H9 (cell line): ENCODE measurements at regions not wholly inside any gene's neighbourhood (a gene's known extent, or its start where the extent isn't known, plus 50 kb on each side); places are given as distances from the start of the nearest gene placed in this dataset.
A peak's percentile ranks its signal among the peaks of the same experiment; 100 is the strongest.

Experiments used
- DNase-seq: peaks from one replicate; pipeline ENCODE4 v3.0.0-alpha.2; 2017
- H2AFZ ChIP-seq: one replicate; pipeline ENCODE4 v1.6.1; 2013; ENCODE audit warnings: mild to moderate bottlenecking, low read length, control low read depth, moderate library complexity
- H2AK5ac ChIP-seq: 2 replicates; pipeline ENCODE4 v1.6.1; 2013; ENCODE audit warnings: low read length, control low read depth, mixed read lengths; ENCODE audit not compliant: insufficient read length
- H2BK120ac ChIP-seq: one replicate; pipeline ENCODE4 v1.6.1; 2013; ENCODE audit warnings: low read depth, mild to moderate bottlenecking, low read length, control low read depth, inconsistent platforms; ENCODE audit not compliant: poor library complexity, severe bottlenecking
- H2BK12ac ChIP-seq: 2 replicates; pipeline ENCODE4 v1.6.1; 2013; ENCODE audit warnings: low read length, control low read depth, mixed read lengths, low read depth; ENCODE audit not compliant: insufficient read length
- H2BK15ac ChIP-seq: 2 replicates; pipeline ENCODE4 v1.6.1; 2013; ENCODE audit warnings: low read depth, low read length, control low read depth
- H2BK20ac ChIP-seq: one replicate; pipeline ENCODE4 v1.6.1; 2013; ENCODE audit warnings: low read depth, mild to moderate bottlenecking, low read length, control low read depth, inconsistent platforms; ENCODE audit not compliant: poor library complexity, severe bottlenecking
- H2BK5ac ChIP-seq: 2 replicates; pipeline ENCODE4 v1.6.1; 2013; ENCODE audit warnings: low read length, control low read depth, mixed read lengths; ENCODE audit not compliant: insufficient read length
- H3K14ac ChIP-seq: 2 replicates; pipeline ENCODE4 v1.6.1; 2013; ENCODE audit warnings: low read length, control low read depth; ENCODE audit not compliant: insufficient read depth
- H3K18ac ChIP-seq: 2 replicates; pipeline ENCODE4 v1.6.1; 2013; ENCODE audit warnings: low read depth, mild to moderate bottlenecking, mixed read lengths, low read length, control low read depth; ENCODE audit not compliant: insufficient read length
- H3K23ac ChIP-seq: 2 replicates; pipeline ENCODE4 v1.6.1; 2013; ENCODE audit warnings: low read length, control low read depth, mixed read lengths, low read depth; ENCODE audit not compliant: insufficient read length
- H3K23me2 ChIP-seq: 2 replicates; pipeline ENCODE4 v1.6.1; 2013; ENCODE audit warnings: low read depth, mild to moderate bottlenecking, mixed read lengths, low read length, control low read depth; ENCODE audit not compliant: insufficient read length, poor library complexity, severe bottlenecking
- H3K27ac ChIP-seq: 2 replicates; pipeline ENCODE4 v1.5.1; 2013; ENCODE audit warnings: low read length, control low read depth, mixed read lengths, low read depth; ENCODE audit not compliant: insufficient read length
- H3K27me3 ChIP-seq: 2 replicates; pipeline ENCODE4 v1.6.1; 2013; ENCODE audit warnings: low read length, control low read depth, inconsistent platforms; ENCODE audit not compliant: insufficient read depth
- H3K4ac ChIP-seq: 2 replicates; pipeline ENCODE4 v1.6.1; 2013; ENCODE audit warnings: low read depth, mild to moderate bottlenecking, control low read depth, inconsistent platforms, low read length, moderate library complexity
- H3K4me1 ChIP-seq: 2 replicates; pipeline ENCODE4 v1.6.1; 2013; ENCODE audit warnings: low read length, control low read depth, inconsistent platforms; ENCODE audit not compliant: insufficient read depth
- H3K4me2 ChIP-seq: 2 replicates; pipeline ENCODE4 v1.6.1; 2013; ENCODE audit warnings: low read length, control low read depth, mixed read lengths; ENCODE audit not compliant: insufficient read length, insufficient read depth
- H3K56ac ChIP-seq: 2 replicates; pipeline ENCODE4 v1.6.1; 2013; ENCODE audit warnings: low read depth, mild to moderate bottlenecking, mixed read lengths, low read length, control low read depth; ENCODE audit not compliant: insufficient read length
- H3K79me1 ChIP-seq: 2 replicates; pipeline ENCODE4 v1.6.1; 2013; ENCODE audit warnings: low read depth, mild to moderate bottlenecking, moderate library complexity, low read length, control low read depth, inconsistent platforms; ENCODE audit not compliant: insufficient read depth, poor library complexity, severe bottlenecking
- H3K79me2 ChIP-seq: 2 replicates; pipeline ENCODE4 v1.6.1; 2013; ENCODE audit warnings: low read length, control low read depth, inconsistent platforms; ENCODE audit not compliant: insufficient read depth
- H3K9ac ChIP-seq: 2 replicates; pipeline ENCODE4 v1.6.1; 2013; ENCODE audit warnings: low read length, control low read depth, mixed read lengths; ENCODE audit not compliant: insufficient read length; ENCODE audit errors: extremely low read depth
- H3K9me3 ChIP-seq: one replicate; pipeline ENCODE4 v1.6.1; 2013; ENCODE audit warnings: low read depth, low read length, inconsistent platforms; ENCODE audit not compliant: control insufficient read depth
- H3T11ph ChIP-seq: one replicate; pipeline ENCODE4 v1.6.1; 2013; ENCODE audit warnings: mild to moderate bottlenecking, low read length, control low read depth, inconsistent platforms
- H4K20me1 ChIP-seq: one replicate; pipeline ENCODE4 v1.6.1; 2013; ENCODE audit not compliant: control insufficient read depth, insufficient read length, insufficient read depth
- H4K5ac ChIP-seq: 2 replicates; pipeline ENCODE4 v1.6.1; 2013; ENCODE audit warnings: low read depth, mild to moderate bottlenecking, mixed read lengths, low read length, control low read depth; ENCODE audit not compliant: insufficient read length
- H4K8ac ChIP-seq: replicated peaks from 2 replicates; pipeline ENCODE4 v1.6.1; 2013; ENCODE audit warnings: low read length, control low read depth, mixed read lengths, low read depth; ENCODE audit not compliant: insufficient read length
- H4K91ac ChIP-seq: 2 replicates; pipeline ENCODE4 v1.6.1; 2013; ENCODE audit warnings: low read depth, mild to moderate bottlenecking, moderate library complexity, mixed read lengths, low read length, control low read depth; ENCODE audit not compliant: insufficient read length
- H3K27ac Mint-ChIP-seq, 3 experiments: 2 replicates in 2 of 3; 3 replicates in 1 of 3; pipeline ENCODE4 v1.8.0; 2020 to 2021; ENCODE audit warnings: mixed read lengths in 3 of 3, mild to moderate bottlenecking in 1 of 3, moderate library complexity in 1 of 3
- H3K27me3 Mint-ChIP-seq: 2 replicates; pipeline ENCODE4 v1.8.0; 2021; ENCODE audit warnings: low read depth, mild to moderate bottlenecking, moderate library complexity, mixed read lengths
- H3K36me3 Mint-ChIP-seq, 3 experiments: 2 replicates in 2 of 3; 3 replicates in 1 of 3; pipeline ENCODE4 v1.8.0; 2020 to 2021; ENCODE audit warnings: low read depth in 3 of 3, mixed read lengths in 3 of 3; ENCODE audit not compliant: insufficient read depth in 1 of 3
- H3K4me1 Mint-ChIP-seq, 2 experiments: 2 replicates each; pipeline ENCODE4 v1.8.0; 2020; ENCODE audit warnings: mixed read lengths in 2 of 2
- H3K4me3 Mint-ChIP-seq, 2 experiments: 2 replicates in 1 of 2; 3 replicates in 1 of 2; pipeline ENCODE4 v1.8.0; 2020 to 2021; ENCODE audit warnings: mild to moderate bottlenecking in 2 of 2, mixed read lengths in 2 of 2, moderate library complexity in 1 of 2
- H3K9me3 Mint-ChIP-seq, 2 experiments: 2 replicates in 1 of 2; 3 replicates in 1 of 2; pipeline ENCODE4 v1.8.0; 2020; ENCODE audit warnings: mild to moderate bottlenecking in 2 of 2, mixed read lengths in 2 of 2, moderate library complexity in 1 of 2
- WGBS: extraction: QIAGEN DNeasy Blood & Tissue Kit; methylation state at CpG from one replicate; pipeline ENCODE4 v1.1.7; 2013; ENCODE audit warnings: missing lambda C conversion rate, low lambda C conversion rate, mixed read lengths; ENCODE audit not compliant: insufficient read length; ENCODE audit errors: extremely low coverage; 5-methylcytosine and 5-hydroxymethylcytosine counted together
- TF ChIP-seq, protein P1 (sequence below): fragments of 200-600 bp; sonication (generic); conservative IDR thresholded peaks from 3 replicates; pipeline ENCODE4 v1.8.0; 2021; ENCODE audit warnings: antibody characterized with exemption, mild to moderate bottlenecking

DNA sequence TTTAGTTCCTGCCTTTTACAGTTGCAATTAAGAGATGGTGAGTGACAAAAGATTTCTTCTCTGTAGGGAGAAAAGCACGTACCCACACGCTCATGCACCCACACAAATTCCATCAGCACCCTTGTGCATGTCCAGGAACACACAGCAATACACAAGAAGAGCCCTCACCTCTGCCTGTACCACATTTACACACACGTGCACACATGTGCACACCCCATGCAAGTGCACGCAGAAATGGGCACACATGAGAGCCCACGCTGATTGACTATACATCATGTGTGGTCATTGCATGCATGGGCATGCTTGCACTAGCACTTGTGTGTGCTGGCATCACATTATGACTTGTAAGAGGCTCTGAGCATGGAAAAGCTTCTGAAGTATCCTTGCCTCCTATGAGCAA, 70.5 kb downstream of the SERPINA3 start:
- no peak overlapping the region for H2BK12ac ChIP-seq
- no peaks in the 10 kb centered on the region for H4K20me1 ChIP-seq
- no peak overlapping the region for H3T11ph ChIP-seq
- H3K56ac ChIP-seq, result no peak overlapping the region
- H3K27me3 ChIP-seq, result no peaks in the 10 kb centered on the region
- H2BK120ac ChIP-seq, result no peak overlapping the region
- no peak overlapping the region for H4K91ac ChIP-seq
- peak; percentile 8 for DNase-seq
- H2BK20ac ChIP-seq, result no peak overlapping the region
- Mint-ChIP-seq H3K36me3 (no peaks in the 10 kb centered on the region; a peak in 1 of 7 replicates), H3K4me3 (no peak overlapping the region), H3K27ac (no peak overlapping the region), H3K4me1 (peaks cover 16 to 25% of the 10 kb centered on the region in 2 experiments), H3K27me3 (no peaks in the 10 kb centered on the region), H3K9me3 (no peaks in the 10 kb centered on the region)
- TF ChIP-seq, protein P1, sequence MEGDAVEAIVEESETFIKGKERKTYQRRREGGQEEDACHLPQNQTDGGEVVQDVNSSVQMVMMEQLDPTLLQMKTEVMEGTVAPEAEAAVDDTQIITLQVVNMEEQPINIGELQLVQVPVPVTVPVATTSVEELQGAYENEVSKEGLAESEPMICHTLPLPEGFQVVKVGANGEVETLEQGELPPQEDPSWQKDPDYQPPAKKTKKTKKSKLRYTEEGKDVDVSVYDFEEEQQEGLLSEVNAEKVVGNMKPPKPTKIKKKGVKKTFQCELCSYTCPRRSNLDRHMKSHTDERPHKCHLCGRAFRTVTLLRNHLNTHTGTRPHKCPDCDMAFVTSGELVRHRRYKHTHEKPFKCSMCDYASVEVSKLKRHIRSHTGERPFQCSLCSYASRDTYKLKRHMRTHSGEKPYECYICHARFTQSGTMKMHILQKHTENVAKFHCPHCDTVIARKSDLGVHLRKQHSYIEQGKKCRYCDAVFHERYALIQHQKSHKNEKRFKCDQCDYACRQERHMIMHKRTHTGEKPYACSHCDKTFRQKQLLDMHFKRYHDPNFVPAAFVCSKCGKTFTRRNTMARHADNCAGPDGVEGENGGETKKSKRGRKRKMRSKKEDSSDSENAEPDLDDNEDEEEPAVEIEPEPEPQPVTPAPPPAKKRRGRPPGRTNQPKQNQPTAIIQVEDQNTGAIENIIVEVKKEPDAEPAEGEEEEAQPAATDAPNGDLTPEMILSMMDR, result no peak
- no peaks in the 10 kb centered on the region for H3K79me2 ChIP-seq
- H3K9me3 ChIP-seq, result no peaks in the 10 kb centered on the region
- H3K14ac ChIP-seq, result no peak overlapping the region
- H4K8ac ChIP-seq, result no peak overlapping the region
- no peak overlapping the region for H2AFZ ChIP-seq
- no peak overlapping the region for H2BK5ac ChIP-seq
- H3K18ac ChIP-seq, result no peak overlapping the region
- H2AK5ac ChIP-seq, result no peak overlapping the region
- no peak overlapping the region for H2BK15ac ChIP-seq
- H3K23me2 ChIP-seq, result no peaks in the 10 kb centered on the region
- H3K4me1 ChIP-seq, result no peaks in the 10 kb centered on the region
- WGBS, result no CpG with 5 or more reads among the region's 5 CpGs
- H3K79me1 ChIP-seq, result no peaks in the 10 kb centered on the region
- no peak overlapping the region for H3K23ac ChIP-seq
- no peak overlapping the region for H3K4me2 ChIP-seq
- H3K4ac ChIP-seq, result no peak overlapping the region
- no peak overlapping the region for H3K27ac ChIP-seq
- H3K9ac ChIP-seq, result no peak overlapping the region
- H4K5ac ChIP-seq, result no peak overlapping the region
